ENCODE measurements at regions not wholly inside any gene's neighbourhood (a gene's known extent, or its start where the extent isn't known, plus 50 kb on each side); places are given as distances from the start of the nearest gene placed in this dataset.

GRCh38 chr4:38320343-38320695, 343.7 kb upstream of the KLF3 start:
- Histone ChIP-seq H3K4me1 (ENCODE audit: control insufficient read depth, insufficient read depth, low read length) (peaks cover 12% of the 10 kb centered on the region), H3K9ac (ENCODE audit: low read length) (no peak overlapping the region), H3K27me3 (ENCODE audit: control insufficient read depth, insufficient read depth, low read length) (no peaks in the 10 kb centered on the region), H3K36me3 (ENCODE audit: control insufficient read depth, insufficient read depth, low read length) (no peaks in the 10 kb centered on the region), H3K4me3 (ENCODE audit: low read length) (no peak overlapping the region), H3K27ac (ENCODE audit: low read depth, low read length) (no peak overlapping the region)

GRCh38 chr4:38320833-38321232, 343.2 kb upstream of the KLF3 start:
- no peak overlapping the region for H3K27ac ChIP-seq (ENCODE audit: low read depth, low read length)

GRCh38 chr4:38322714-38323113, 341.3 kb upstream of the KLF3 start:
- Histone ChIP-seq H3K27ac (ENCODE audit: low read depth, low read length) (no peak overlapping the region), H3K4me3 (ENCODE audit: low read length) (no peak overlapping the region), H3K9ac (ENCODE audit: low read length) (no peak overlapping the region), H3K36me3 (ENCODE audit: control insufficient read depth, insufficient read depth, low read length) (no peaks in the 10 kb centered on the region), H3K27me3 (ENCODE audit: control insufficient read depth, insufficient read depth, low read length) (no peaks in the 10 kb centered on the region), H3K4me1 (ENCODE audit: control insufficient read depth, insufficient read depth, low read length) (peaks cover 12% of the 10 kb centered on the region)

More at GRCh38 chr4:38320833-38321232, 343.2 kb upstream of the KLF3 start:
- no peak overlapping the region for H3K4me3 ChIP-seq (ENCODE audit: low read length)
- no peaks in the 10 kb centered on the region for H3K27me3 ChIP-seq (ENCODE audit: control insufficient read depth, insufficient read depth, low read length)
- no peak overlapping the region for H3K9ac ChIP-seq (ENCODE audit: low read length)
- peaks cover 12% of the 10 kb centered on the region for H3K4me1 ChIP-seq (ENCODE audit: control insufficient read depth, insufficient read depth, low read length)
- no peaks in the 10 kb centered on the region for H3K36me3 ChIP-seq (ENCODE audit: control insufficient read depth, insufficient read depth, low read length)

GRCh38 chr4:38323141-38323641, 340.8 kb upstream of the KLF3 start:
- no peak overlapping the region for H3K27ac ChIP-seq (ENCODE audit: low read depth, low read length)
- no peak overlapping the region for H3K4me3 ChIP-seq (ENCODE audit: low read length)
- no peak overlapping the region for H3K9ac ChIP-seq (ENCODE audit: low read length)
- H3K27me3 ChIP-seq (ENCODE audit: control insufficient read depth, insufficient read depth, low read length) = no peaks in the 10 kb centered on the region
- H3K36me3 ChIP-seq (ENCODE audit: control insufficient read depth, insufficient read depth, low read length) = no peaks in the 10 kb centered on the region
- H3K4me1 ChIP-seq (ENCODE audit: control insufficient read depth, insufficient read depth, low read length) = peaks cover 12% of the 10 kb centered on the region

GRCh38 chr4:38324861-38325628, 339.0 kb upstream of the KLF3 start:
- Histone ChIP-seq H3K9ac (ENCODE audit: low read length) (no peak overlapping the region), H3K4me3 (ENCODE audit: low read length) (no peak overlapping the region), H3K27me3 (ENCODE audit: control insufficient read depth, insufficient read depth, low read length) (no peaks in the 10 kb centered on the region), H3K36me3 (ENCODE audit: control insufficient read depth, insufficient read depth, low read length) (no peaks in the 10 kb centered on the region), H3K4me1 (ENCODE audit: control insufficient read depth, insufficient read depth, low read length) (peaks cover 5% of the 10 kb centered on the region), H3K27ac (ENCODE audit: low read depth, low read length) (no peak overlapping the region)

- Histone ChIP-seq H3K9ac (ENCODE audit: low read length) (no peak overlapping the region), H3K27ac (ENCODE audit: low read depth, low read length) (no peak overlapping the region), H3K4me3 (ENCODE audit: low read length) (no peak overlapping the region), H3K27me3 (ENCODE audit: control insufficient read depth, insufficient read depth, low read length) (no peaks in the 10 kb centered on the region), H3K4me1 (ENCODE audit: control insufficient read depth, insufficient read depth, low read length) (peaks cover 2% of the 10 kb centered on the region), H3K36me3 (ENCODE audit: control insufficient read depth, insufficient read depth, low read length) (no peaks in the 10 kb centered on the region)
These were observed 338.4 kb upstream of the KLF3 start for GRCh38 chr4:38325629-38325913.

GRCh38 chr4:38326499-38326898, 337.5 kb upstream of the KLF3 start:
- no peak overlapping the region for H3K4me3 ChIP-seq (ENCODE audit: low read length)
- H3K9ac ChIP-seq (ENCODE audit: low read length) = no peak overlapping the region
- H3K36me3 ChIP-seq (ENCODE audit: control insufficient read depth, insufficient read depth, low read length) = no peaks in the 10 kb centered on the region
- no peak overlapping the region for H3K27ac ChIP-seq (ENCODE audit: low read depth, low read length)
- H3K27me3 ChIP-seq (ENCODE audit: control insufficient read depth, insufficient read depth, low read length) = no peaks in the 10 kb centered on the region
- H3K4me1 ChIP-seq (ENCODE audit: control insufficient read depth, insufficient read depth, low read length) = peaks cover 2% of the 10 kb centered on the region

- Histone ChIP-seq H3K36me3 (ENCODE audit: control insufficient read depth, insufficient read depth, low read length) (no peaks in the 10 kb centered on the region), H3K9ac (ENCODE audit: low read length) (no peak overlapping the region), H3K27ac (ENCODE audit: low read depth, low read length) (no peak overlapping the region), H3K27me3 (ENCODE audit: control insufficient read depth, insufficient read depth, low read length) (no peaks in the 10 kb centered on the region), H3K4me3 (ENCODE audit: low read length) (no peak overlapping the region), H3K4me1 (ENCODE audit: control insufficient read depth, insufficient read depth, low read length) (peaks cover 2% of the 10 kb centered on the region)
These were observed 336.8 kb upstream of the KLF3 start for GRCh38 chr4:38327174-38327573.

- H3K9ac ChIP-seq (ENCODE audit: low read length) = no peak overlapping the region
- no peaks in the 10 kb centered on the region for H3K27me3 ChIP-seq (ENCODE audit: control insufficient read depth, insufficient read depth, low read length)
- no peak overlapping the region for H3K4me3 ChIP-seq (ENCODE audit: low read length)
- no peak overlapping the region for H3K27ac ChIP-seq (ENCODE audit: low read depth, low read length)
- peaks cover 2% of the 10 kb centered on the region for H3K4me1 ChIP-seq (ENCODE audit: control insufficient read depth, insufficient read depth, low read length)
- no peaks in the 10 kb centered on the region for H3K36me3 ChIP-seq (ENCODE audit: control insufficient read depth, insufficient read depth, low read length)
These were observed 334.8 kb upstream of the KLF3 start for GRCh38 chr4:38328989-38329729.

- no peak overlapping the region for H3K27ac ChIP-seq (ENCODE audit: low read depth, low read length)
- peaks cover 2% of the 10 kb centered on the region for H3K4me1 ChIP-seq (ENCODE audit: control insufficient read depth, insufficient read depth, low read length)
These were observed 333.7 kb upstream of the KLF3 start for GRCh38 chr4:38330321-38330720.

GRCh38 chr4:38330936-38331335, 333.1 kb upstream of the KLF3 start:
- Histone ChIP-seq H3K36me3 (ENCODE audit: control insufficient read depth, insufficient read depth, low read length) (no peaks in the 10 kb centered on the region), H3K9ac (ENCODE audit: low read length) (no peak overlapping the region), H3K4me1 (ENCODE audit: control insufficient read depth, insufficient read depth, low read length) (peaks cover 2% of the 10 kb centered on the region), H3K27me3 (ENCODE audit: control insufficient read depth, insufficient read depth, low read length) (no peaks in the 10 kb centered on the region), H3K27ac (ENCODE audit: low read depth, low read length) (no peak overlapping the region), H3K4me3 (ENCODE audit: low read length) (no peak overlapping the region)

More at GRCh38 chr4:38330321-38330720, 333.7 kb upstream of the KLF3 start:
- H3K9ac ChIP-seq (ENCODE audit: low read length) = no peak overlapping the region
- H3K36me3 ChIP-seq (ENCODE audit: control insufficient read depth, insufficient read depth, low read length) = no peaks in the 10 kb centered on the region
- H3K27me3 ChIP-seq (ENCODE audit: control insufficient read depth, insufficient read depth, low read length) = no peaks in the 10 kb centered on the region
- H3K4me3 ChIP-seq (ENCODE audit: low read length) = no peak overlapping the region

- no peak overlapping the region for H3K27ac ChIP-seq (ENCODE audit: low read depth, low read length)
- H3K9ac ChIP-seq (ENCODE audit: low read length) = no peak overlapping the region
- H3K27me3 ChIP-seq (ENCODE audit: control insufficient read depth, insufficient read depth, low read length) = no peaks in the 10 kb centered on the region
- no peak overlapping the region for H3K4me3 ChIP-seq (ENCODE audit: low read length)
- no peaks in the 10 kb centered on the region for H3K36me3 ChIP-seq (ENCODE audit: control insufficient read depth, insufficient read depth, low read length)
- peaks cover 2% of the 10 kb centered on the region for H3K4me1 ChIP-seq (ENCODE audit: control insufficient read depth, insufficient read depth, low read length)
These were observed 331.3 kb upstream of the KLF3 start for GRCh38 chr4:38332699-38333098.

- H3K27me3 ChIP-seq (ENCODE audit: control insufficient read depth, insufficient read depth, low read length) = no peaks in the 10 kb centered on the region
- H3K27ac ChIP-seq (ENCODE audit: low read depth, low read length) = no peak overlapping the region
- peaks cover 2% of the 10 kb centered on the region for H3K4me1 ChIP-seq (ENCODE audit: control insufficient read depth, insufficient read depth, low read length)
- H3K9ac ChIP-seq (ENCODE audit: low read length) = no peak overlapping the region
- no peak overlapping the region for H3K4me3 ChIP-seq (ENCODE audit: low read length)
- no peaks in the 10 kb centered on the region for H3K36me3 ChIP-seq (ENCODE audit: control insufficient read depth, insufficient read depth, low read length)
These were observed 330.8 kb upstream of the KLF3 start for GRCh38 chr4:38333219-38333618.
